ENCODE measurements at regions not wholly inside any gene's neighbourhood (a gene's known extent, or its start where the extent isn't known, plus 50 kb on each side); places are given as distances from the start of the nearest gene placed in this dataset.

- no peak for DNase-seq (ENCODE audit: extremely low spot score)
- ChIA-PET CTCF (interaction anchor here (1.0 kb wide), 1 partner anchor 9 kb away, joined by 3 read pairs; no protein-coding TSS in a partner anchor), POLR2A (no interaction called here)
- no peak for TF ChIP-seq CTCF (IDR thresholded peaks at IDR 0.05; ENCODE audit: control extremely low read depth, extremely low read depth, low read depth, missing control alignments)
These were observed 272.7 kb upstream of the RGMA start for GRCh38 chr15:93361703-93362102.

GRCh38 chr15:93360976-93361375, 272.0 kb upstream of the RGMA start:
- POLR2A ChIA-PET: no interaction called here
- no peak for DNase-seq (ENCODE audit: extremely low spot score)
- CTCF ChIA-PET: interaction anchor here (1.0 kb wide), 1 partner anchor 10 kb away, joined by 3 read pairs; no protein-coding TSS in a partner anchor
- no peak for TF ChIP-seq CTCF (IDR thresholded peaks at IDR 0.05; ENCODE audit: control extremely low read depth, extremely low read depth, low read depth, missing control alignments)

GRCh38 chr15:93360318-93360717, 271.3 kb upstream of the RGMA start:
- ChIA-PET CTCF (no interaction called here), POLR2A (no interaction called here)
- no peak for DNase-seq (ENCODE audit: extremely low spot score)
- TF ChIP-seq CTCF (IDR thresholded peaks at IDR 0.05; ENCODE audit: control extremely low read depth, extremely low read depth, low read depth, missing control alignments): no peak

- TF ChIP-seq CTCF (IDR thresholded peaks at IDR 0.05; ENCODE audit: control extremely low read depth, extremely low read depth, low read depth, missing control alignments): no peak
- ChIA-PET POLR2A (no interaction called here), CTCF (no interaction called here)
- no peak for DNase-seq (ENCODE audit: extremely low spot score)
These were observed 270.6 kb upstream of the RGMA start for GRCh38 chr15:93359425-93360131.

- ChIA-PET CTCF (no interaction called here), POLR2A (no interaction called here)
- TF ChIP-seq CTCF (IDR thresholded peaks at IDR 0.05; ENCODE audit: control extremely low read depth, extremely low read depth, low read depth, missing control alignments): no peak
- DNase-seq (ENCODE audit: extremely low spot score): no peak
These were observed 270.0 kb upstream of the RGMA start for GRCh38 chr15:93359060-93359408.

- no peak for TF ChIP-seq CTCF (IDR thresholded peaks at IDR 0.05; ENCODE audit: control extremely low read depth, extremely low read depth, low read depth, missing control alignments)
- ChIA-PET CTCF (no interaction called here), POLR2A (no interaction called here)
- DNase-seq (ENCODE audit: extremely low spot score): no peak
These were observed 269.4 kb upstream of the RGMA start for GRCh38 chr15:93358166-93359059.

All from GM10248 (cell line).